K562 (cell line): ENCODE measurements at regions not wholly inside any gene's neighbourhood (a gene's known extent, or its start where the extent isn't known, plus 50 kb on each side); places are given as distances from the start of the nearest gene placed in this dataset.

Source experiments
- FOXM1 ChIP-seq, 2 experiments: fragments of 450-650 bp in 1 of 2; sonication (generic) in 1 of 2; formaldehyde crosslinking in 1 of 2; IDR thresholded peaks; 2 replicates each; pipeline versions ENCODE4 v1.6.1 to v1.9.0; 2017 to 2022; ENCODE audit warnings: low read depth in 2 of 2, mild to moderate bottlenecking in 2 of 2, missing genetic modification reagents in 1 of 2, moderate library complexity in 1 of 2
- HCFC1 ChIP-seq: IDR thresholded peaks from 2 replicates; pipeline ENCODE4 v1.6.1; 2012; ENCODE audit warnings: low read depth, low read length, improper control_type of control experiment
- KLF1 ChIP-seq: fragments of 450-650 bp; IDR thresholded peaks from 2 replicates; pipeline ENCODE4 v1.6.1; 2016; ENCODE audit warnings: missing genetic modification characterization, missing compliant biosample characterization
- L3MBTL2 ChIP-seq: fragments of 450-650 bp; IDR thresholded peaks from 2 replicates; pipeline ENCODE4 v1.6.1; 2016; ENCODE audit warnings: mild to moderate bottlenecking, moderate library complexity
- MED1 ChIP-seq: sonication (generic); formaldehyde crosslinking; IDR thresholded peaks from 2 replicates; pipeline ENCODE4 v1.8.1; 2023; ENCODE audit warnings: missing genetic modification reagents, borderline replicate concordance
- POLR3A ChIP-seq: IDR thresholded peaks from 2 replicates; pipeline ENCODE4 v1.6.1; 2011; ENCODE audit warnings: borderline replicate concordance, mild to moderate bottlenecking, moderate library complexity; ENCODE audit not compliant: insufficient read length, insufficient read depth; ENCODE audit errors: extremely low read depth
- ZEB2 ChIP-seq: fragments of 450-650 bp; IDR thresholded peaks from 2 replicates; pipeline ENCODE4 v1.6.1; 2016
- ZNF253 ChIP-seq: fragments of 250-450 bp; sonication (Bioruptor Pico); conservative IDR thresholded peaks from 2 replicates; pipeline ENCODE4 v1.6.1; 2021; ENCODE audit warnings: mild to moderate bottlenecking
- ZNF551 ChIP-seq: fragments of 250-450 bp; sonication (Bioruptor Pico); IDR thresholded peaks from 2 replicates; pipeline ENCODE4 v1.5.0; 2021; ENCODE audit warnings: mild to moderate bottlenecking, moderate library complexity
- ZNF584 ChIP-seq: fragments of 200-800 bp; sonication (Bioruptor generic); IDR thresholded peaks from 2 replicates; pipeline ENCODE4 v1.6.1; 2016; ENCODE audit warnings: low read depth, mild to moderate bottlenecking, missing genetic modification characterization, missing compliant biosample characterization
- TF ChIP-seq, protein P1 (sequence below): fragments of 250-450 bp; sonication (Bioruptor Pico); IDR thresholded peaks from 2 replicates; pipeline ENCODE4 v1.4.0; 2020; ENCODE audit warnings: mild to moderate bottlenecking, moderate library complexity, borderline replicate concordance
- TF ChIP-seq, protein P2 (sequence below): sonication (generic); formaldehyde crosslinking; IDR thresholded peaks from 2 replicates; pipeline ENCODE4 v1.8.0; 2022; ENCODE audit warnings: mild to moderate bottlenecking, missing genetic modification reagents

DNA sequence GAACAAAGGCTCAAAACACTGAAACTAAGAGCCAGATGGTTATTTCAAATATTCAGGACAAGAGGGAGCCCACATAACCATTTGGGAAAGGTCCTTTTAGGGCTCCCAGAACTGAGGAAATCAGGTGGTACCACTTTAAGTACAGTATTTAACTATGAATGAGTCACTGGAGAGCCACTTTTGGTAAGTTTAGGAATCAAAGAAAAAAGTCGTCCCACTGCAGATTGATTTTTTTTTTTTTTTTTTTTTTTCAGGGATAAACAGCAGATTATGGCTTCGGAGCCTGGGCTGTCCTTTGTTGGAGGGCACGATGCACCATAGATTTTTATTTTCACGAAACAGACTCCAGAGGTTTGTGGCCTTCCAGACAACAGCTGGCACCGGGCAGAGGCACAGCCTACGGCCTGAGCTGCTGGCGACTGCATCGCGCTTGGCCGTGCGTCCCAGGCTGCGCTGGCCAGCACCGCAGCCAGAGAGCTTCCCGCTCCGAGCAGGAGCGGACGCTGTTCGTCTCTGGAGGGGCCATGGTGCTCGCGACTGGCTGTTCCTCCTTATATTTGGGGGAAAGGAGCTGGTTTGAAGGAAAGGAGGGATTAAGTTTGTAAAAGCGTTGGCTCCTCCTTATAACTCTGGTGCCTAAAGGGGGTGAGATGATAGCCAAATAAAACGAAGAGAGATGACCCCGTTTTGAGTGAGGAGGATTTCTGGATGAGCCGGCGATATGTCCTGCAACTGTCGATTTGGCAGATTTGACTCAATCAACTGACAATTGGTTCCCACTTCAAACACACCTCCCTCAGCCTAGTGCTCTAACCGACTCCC, 152.9 kb upstream of the GOLIM4 start (continued):
- TF ChIP-seq, protein P1, sequence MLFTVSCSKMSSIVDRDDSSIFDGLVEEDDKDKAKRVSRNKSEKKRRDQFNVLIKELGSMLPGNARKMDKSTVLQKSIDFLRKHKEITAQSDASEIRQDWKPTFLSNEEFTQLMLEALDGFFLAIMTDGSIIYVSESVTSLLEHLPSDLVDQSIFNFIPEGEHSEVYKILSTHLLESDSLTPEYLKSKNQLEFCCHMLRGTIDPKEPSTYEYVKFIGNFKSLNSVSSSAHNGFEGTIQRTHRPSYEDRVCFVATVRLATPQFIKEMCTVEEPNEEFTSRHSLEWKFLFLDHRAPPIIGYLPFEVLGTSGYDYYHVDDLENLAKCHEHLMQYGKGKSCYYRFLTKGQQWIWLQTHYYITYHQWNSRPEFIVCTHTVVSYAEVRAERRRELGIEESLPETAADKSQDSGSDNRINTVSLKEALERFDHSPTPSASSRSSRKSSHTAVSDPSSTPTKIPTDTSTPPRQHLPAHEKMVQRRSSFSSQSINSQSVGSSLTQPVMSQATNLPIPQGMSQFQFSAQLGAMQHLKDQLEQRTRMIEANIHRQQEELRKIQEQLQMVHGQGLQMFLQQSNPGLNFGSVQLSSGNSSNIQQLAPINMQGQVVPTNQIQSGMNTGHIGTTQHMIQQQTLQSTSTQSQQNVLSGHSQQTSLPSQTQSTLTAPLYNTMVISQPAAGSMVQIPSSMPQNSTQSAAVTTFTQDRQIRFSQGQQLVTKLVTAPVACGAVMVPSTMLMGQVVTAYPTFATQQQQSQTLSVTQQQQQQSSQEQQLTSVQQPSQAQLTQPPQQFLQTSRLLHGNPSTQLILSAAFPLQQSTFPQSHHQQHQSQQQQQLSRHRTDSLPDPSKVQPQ (CRISPR knock-in tag), result no peak
- TF ChIP-seq ZNF584, result no peak
- TF ChIP-seq POLR3A, result no peak
- no peak for TF ChIP-seq FOXM1 (IDR thresholded peaks at IDR 0.05; ENCODE audit: low read depth)
- TF ChIP-seq FOXM1 (CRISPR knock-in tag; IDR thresholded peaks at IDR 0.05; ENCODE audit: low read depth), result no peak
- TF ChIP-seq ZNF253 (CRISPR knock-in tag), result no peak
- TF ChIP-seq, protein P2, sequence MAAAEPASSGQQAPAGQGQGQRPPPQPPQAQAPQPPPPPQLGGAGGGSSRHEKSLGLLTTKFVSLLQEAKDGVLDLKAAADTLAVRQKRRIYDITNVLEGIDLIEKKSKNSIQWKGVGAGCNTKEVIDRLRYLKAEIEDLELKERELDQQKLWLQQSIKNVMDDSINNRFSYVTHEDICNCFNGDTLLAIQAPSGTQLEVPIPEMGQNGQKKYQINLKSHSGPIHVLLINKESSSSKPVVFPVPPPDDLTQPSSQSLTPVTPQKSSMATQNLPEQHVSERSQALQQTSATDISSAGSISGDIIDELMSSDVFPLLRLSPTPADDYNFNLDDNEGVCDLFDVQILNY (CRISPR knock-in tag), result no peak
- no peak for TF ChIP-seq KLF1 (tag)
- TF ChIP-seq MED1 (CRISPR knock-in tag), result no peak
- TF ChIP-seq ZEB2, result no peak
- TF ChIP-seq ZNF551 (CRISPR knock-in tag), result no peak
- no peak for TF ChIP-seq L3MBTL2
- TF ChIP-seq HCFC1, result no peak
